HG03432 (cell line): ENCODE measurements at regions not wholly inside any gene's neighbourhood (a gene's known extent, or its start where the extent isn't known, plus 50 kb on each side); places are given as distances from the start of the nearest gene placed in this dataset.
"Not testable (repeated sequence)": the region's sequence is repeated elsewhere in the genome, so short reads cannot be mapped to it uniquely, and the experiment has no call there.

ENCODE experiments used
- ATAC-seq: cut with Tn5 transposase; IDR thresholded peaks from one replicate; pipeline ENCODE4 v1.9.1; 2021; ENCODE audit warnings: mild to moderate bottlenecking, moderate library complexity; ENCODE audit not compliant: unreplicated experiment

DNA sequence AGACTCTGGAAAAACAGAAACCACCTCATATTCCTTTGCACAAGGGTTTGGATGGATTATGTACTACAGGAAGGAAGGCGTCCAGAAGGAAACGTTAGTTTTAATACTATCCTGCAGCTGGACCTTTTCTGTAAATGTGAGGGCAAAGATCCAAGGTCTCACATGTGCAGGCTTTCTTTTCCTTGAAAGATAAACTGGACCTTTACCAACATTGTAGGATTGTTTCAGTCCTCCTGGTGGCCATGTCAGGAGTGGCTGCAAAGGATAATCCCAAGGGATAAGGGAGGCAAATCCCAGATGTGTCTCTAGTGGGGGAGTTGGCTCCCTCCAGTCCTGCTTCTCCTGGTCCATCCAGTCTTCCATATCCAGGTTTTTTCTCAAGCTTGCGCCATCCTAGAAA lies 397.5 kb downstream of the HTR1A start:
- no peak for ATAC-seq

DNA sequence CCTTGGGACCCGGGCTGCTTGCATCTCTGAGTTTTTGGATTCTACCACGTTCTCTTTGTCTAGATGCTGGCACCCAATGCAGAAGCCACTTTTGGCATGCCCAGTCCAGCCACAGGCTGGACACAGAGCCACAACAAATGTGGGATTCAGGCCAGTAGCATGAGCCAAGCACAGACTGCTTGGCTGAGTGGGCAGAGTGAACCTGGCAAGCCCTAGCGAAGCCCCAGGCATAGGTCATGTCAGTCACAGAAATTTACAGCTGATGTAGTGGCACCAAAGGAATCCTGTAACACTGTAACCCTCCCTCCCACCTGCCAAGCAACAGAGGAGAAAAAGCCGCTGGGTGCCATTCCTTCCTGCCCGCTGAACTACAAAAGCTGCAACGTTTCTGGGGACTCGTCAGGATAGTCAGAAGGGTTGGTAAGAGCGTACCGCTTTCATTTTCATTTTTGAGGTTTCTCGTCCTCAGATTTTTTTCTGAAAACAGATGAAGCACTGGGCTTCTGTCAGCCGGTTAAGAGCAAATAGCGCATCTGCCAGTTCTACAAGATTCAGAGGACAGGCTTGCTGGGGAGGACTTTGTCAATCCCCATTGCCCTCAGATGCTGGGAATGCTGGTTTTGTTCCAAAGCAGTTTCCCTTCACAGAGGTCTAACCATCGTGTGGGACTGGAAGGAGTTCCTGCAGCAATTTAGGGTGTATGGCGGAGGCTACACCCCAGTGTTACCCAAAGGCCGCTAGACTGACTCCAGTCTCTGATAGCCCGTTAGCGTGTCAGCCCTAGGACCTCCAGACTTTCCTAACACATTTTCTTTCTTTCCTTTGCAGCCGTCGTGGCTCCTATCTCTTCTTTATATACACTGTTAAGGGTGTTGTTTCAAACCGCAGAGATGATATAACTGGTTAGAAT lies 399.0 kb downstream of the HTR1A start:
- ATAC-seq = no peak

DNA sequence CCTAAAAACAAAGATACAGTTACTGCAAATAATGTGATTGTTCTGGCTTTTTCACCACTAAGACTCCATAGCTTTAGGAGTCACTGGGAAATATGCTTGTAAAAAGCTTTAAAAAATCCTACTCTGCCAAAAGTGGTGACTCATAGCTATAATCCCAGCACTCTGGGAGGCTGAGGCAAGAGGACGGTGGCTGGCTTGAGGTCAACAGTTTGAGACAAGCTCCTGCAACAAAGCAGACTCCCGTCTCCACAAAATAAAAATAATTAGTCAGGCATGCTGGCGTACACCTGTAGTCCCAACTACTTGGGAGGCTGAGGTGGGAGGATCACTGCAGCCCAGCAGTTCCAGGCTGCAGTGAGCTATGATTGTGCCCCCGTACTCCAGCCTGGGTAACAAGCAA lies 406.4 kb downstream of the HTR1A start:
- no peak for ATAC-seq

DNA sequence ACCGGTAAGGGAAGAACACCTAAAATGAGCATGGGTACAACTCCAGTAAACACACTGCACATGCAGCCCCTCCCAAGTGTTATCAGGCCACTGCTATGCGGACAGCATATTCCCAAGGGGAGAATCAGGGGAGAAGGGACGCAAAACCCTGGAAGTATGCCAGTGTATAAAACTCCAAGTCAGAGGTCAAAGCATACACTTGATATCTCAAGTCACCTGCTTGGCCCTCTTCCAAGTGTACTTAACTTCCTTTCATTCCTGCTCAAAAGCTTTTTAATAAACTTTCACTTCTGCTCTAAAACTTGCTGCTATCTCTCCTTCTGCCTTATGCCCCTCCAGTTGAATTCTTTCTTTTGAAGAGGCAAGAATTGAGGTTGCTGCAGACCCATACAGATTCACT lies 408.1 kb downstream of the HTR1A start:
- ATAC-seq = no peak

DNA sequence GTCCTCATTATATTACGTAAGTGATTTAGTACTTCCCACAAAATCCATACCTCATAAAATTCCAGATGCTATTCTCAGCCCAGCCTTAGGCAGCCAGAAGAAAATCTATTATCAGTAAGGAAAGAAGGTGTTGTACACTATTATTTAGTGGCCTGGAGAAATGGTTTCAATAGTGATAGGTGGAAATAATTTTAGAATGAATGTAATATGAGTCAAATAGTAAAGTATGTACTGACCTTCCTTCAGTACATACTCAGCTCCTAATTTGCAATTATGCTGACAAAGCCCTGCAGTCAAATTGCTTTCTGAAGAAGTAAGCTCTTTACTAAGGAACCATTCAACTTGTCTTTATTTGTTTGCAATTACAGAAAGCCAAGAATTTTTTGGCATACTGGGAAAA lies 409.2 kb downstream of the HTR1A start:
- no peak for ATAC-seq

DNA sequence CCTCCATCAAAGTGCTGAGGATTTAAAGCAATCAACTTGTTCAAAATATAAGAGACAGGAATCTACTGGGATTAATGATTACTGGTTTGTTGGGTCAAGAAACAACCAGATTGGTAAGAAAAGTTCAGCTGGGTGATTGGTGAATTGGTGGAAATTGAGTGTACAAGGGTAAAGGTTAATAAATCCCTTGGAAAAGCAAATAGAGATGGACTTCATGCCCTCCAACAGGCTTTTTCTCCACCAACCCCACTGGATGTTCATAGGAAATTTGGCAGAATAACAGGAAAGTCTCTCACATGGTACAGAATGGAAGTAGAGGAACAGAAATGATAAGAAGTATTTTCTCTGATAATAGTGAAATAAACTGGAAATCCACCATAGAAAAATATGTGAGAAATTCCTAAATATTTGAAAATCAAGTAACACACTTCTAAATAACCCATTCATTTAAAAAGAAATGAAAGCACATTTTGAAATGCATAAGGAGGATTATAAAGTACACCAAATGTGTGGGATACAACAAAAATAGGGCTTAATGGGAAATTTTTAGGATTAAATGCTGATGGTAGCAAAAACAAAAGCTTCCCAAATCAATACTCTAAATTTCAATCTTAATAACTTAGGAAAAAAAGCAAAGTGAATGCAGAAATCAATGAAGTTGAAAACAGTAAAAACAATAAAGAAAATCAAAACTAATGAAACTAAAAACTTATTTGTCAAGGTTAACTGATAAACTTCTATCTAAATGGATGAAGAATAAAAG lies 426.2 kb downstream of the HTR1A start:
- ATAC-seq = no peak

DNA sequence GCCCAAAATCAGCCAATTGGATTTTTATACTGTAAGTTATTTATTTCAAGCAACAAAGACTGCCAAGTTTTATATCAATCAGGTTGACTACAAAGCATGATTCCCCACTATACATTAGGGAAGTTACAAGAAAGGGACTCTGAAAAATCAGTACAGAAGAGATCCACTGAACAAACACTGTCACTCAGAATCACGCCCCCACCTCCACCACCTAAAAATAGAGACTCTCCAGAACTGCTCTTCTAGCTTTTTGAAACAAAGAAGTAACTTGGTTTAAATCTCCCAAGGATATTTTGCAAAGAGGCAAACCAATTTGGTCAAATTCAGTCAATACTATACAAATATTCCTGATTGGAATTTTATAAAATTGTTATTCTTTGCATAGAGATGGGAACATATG lies 438.0 kb downstream of the HTR1A start:
- ATAC-seq = no peak

DNA sequence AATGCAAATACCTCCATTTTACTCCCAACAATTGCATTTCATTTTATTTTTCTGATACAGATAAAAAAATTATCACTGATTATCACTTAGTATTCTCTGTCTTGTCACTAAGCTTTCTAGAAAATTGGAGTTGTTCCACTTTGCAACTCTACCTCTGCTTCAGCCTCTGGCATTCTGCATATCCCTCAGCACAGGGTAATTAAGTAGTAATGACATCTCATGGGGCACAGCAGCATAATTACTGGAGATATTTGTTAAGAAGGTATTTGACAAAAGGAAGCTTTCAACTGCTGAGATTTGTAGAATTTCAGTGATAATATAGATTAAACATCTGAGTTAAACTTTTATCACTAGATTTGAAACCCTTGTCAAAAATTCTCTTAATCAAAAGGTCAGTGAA lies 446.2 kb downstream of the HTR1A start:
- ATAC-seq = no peak

DNA sequence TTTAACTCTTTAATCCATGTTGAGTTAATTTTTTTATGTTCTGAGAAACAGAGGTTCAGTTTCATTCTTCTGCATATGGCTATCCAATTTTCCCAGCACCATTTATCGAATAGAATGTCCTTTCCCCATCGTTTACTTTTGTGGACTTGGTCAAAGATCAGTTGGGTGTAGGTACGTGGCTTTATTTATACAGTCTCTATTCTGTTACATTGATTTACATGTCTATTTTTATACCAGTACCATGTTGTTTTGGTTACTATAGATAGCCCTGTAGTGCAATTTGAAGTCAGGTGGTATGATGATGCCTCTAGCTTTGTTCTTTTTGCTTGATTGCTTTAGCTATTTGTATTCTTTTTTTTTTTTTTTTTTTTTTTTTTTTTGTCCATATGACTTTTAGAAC lies 462.0 kb downstream of the HTR1A start:
- no peak for ATAC-seq

DNA sequence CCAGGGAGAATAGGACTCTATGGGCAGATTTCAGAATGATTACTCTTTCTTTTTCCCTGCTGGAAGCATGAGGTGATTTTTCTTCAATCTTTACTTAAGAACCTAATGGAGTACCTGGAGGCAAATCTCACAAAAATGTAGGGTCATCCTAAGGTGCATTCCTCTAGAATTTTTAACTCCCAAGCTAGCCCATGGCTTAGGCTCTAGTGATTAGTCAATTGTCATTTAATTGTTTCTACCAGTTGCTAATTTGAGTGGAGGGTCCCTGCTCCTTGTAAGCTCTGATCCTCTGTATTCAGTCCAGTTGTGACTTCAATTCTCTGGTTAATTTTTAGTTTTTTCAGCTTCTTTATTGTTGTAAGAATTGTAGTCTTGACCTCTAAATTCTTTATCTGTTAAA lies 467.0 kb downstream of the HTR1A start:
- ATAC-seq = no peak

DNA sequence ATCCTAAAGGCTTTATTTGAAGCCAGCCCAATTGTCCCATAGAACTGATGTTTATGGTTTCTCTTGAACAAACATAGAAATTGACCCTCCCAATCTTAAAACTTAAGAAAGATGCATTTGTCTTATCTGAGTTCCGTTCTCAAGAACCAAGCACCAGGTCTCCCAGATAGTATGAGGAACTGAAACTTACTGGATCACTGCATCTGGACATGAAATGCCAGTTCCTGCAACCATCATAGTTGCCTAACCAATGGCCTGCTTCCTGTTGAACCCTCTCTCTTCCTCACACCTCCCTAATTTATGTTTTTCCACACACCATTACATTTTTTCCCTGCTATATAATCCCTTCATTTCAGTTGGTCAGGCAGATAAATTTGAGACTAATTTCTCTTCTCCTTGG lies 478.9 kb downstream of the HTR1A start:
- no peak for ATAC-seq

DNA sequence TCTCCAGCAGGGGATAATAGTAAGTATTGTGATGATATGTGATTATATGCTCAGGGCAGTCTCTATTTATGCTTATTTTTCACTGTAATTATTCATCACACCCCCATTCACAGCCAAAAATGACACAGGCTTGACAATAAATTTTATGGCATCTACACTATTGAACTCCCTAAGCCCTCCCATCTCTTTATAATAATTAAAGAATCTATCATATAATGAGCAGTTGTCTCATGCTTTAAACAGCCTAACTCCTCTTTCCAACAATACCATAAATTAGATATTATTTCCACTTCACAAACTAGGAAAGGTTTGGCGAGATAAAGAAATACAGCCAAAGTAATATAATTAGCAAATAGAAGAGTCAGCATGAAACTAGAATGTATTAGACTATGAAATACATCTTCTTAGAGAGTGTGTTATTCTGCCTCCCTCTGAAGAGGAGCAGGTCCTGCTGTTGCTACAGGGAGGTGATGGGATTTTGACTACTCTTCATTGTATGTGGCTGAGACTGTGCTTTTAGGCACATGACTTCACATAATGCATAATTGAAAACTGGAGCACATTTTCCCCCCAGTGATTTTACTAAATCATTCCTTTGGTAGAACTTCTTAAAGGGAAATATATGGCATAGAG lies 488.8 kb downstream of the HTR1A start:
- no peak for ATAC-seq

DNA sequence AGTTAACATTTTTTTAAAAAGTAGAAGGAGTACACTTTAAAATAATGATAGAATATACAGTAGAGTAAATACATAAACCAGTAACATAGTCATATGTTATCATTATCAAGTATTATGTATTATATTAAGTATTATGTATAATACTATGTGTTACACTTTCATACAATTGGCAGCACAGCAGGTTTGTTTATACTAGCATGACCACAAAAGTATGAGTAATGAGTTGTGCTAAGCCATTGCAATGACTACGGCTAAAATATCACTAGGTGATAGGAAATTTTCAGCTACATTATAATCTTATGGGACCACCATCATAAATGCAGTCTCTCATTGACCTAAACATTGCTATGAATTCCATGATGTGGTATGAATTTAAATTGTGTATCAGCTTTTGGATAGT lies 506.0 kb downstream of the HTR1A start:
- ATAC-seq = no peak

DNA sequence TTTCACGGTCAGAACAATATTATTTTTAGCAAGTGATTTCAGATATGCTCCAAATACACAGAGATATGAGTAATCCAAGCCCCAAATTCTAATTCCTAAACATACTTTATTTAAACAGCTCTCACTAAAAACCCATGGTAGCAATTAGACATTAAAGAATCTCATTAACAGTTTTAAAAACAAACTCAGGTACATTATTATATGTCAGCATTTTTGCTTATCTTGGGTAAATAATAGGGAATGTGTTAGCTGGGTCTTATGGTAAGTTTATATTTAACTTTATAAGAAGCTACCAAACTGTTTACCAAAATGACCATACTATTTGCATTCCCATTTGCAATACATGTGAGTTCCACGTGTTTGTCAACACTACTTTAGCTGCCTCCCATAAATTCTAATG lies 511.1 kb downstream of the HTR1A start:
- ATAC-seq = no peak

DNA sequence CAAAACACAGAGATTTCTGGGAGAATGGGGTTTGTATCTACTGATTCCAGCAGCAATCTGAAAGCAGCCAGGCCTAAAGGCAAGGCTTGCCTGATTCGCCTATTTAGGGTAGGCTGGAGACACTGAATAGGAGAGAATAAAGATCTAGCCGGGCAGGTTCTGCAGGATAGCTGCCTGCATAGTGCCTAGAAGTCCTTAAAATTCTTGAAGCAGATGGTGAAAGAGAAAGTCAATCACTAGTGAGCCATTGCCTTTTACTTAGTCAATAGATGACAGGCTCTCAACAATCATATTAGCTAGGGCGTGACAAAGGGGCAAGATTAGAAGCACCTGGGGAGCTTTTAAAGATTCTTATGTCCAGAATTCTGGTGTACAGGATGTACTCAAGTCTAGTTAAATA lies 522.7 kb downstream of the HTR1A start:
- ATAC-seq = no peak

DNA sequence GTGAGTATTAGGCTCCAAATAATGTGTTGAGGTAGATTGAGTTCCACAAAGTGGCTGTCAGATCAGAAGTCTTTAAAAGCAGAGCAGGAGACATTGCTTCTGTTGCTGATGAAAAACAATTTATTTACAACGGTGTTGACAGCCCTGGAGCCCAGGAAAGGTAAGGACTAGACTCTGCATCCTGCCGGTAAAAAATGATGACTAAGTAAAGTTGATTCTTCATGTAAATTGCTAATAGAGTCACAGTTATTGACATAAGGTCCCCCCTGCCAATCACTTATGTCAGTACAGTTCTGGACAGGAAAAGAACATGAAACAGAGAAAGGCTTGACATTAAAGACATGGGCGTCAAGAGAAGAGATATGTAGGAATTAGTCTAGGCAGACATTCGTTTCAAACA lies 552.5 kb downstream of the HTR1A start:
- ATAC-seq = no peak

DNA sequence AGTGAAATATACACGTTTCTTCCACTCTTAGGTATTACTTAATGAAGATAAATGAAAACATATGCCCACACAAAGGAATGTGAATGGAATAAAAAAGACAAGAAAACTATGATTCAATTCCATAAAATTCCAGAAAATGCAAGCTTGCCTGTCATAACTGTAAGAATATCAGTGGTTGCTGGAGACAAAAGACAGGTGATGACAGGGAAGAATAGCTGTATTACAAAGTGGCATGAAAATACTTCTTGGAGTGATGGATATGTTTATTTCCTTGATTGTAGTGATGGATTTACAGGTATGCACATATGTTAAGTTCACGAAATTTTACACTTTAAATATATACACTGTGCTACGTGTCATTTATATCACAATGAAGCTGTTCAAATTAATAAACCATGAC lies 553.3 kb downstream of the HTR1A start:
- no peak for ATAC-seq

DNA sequence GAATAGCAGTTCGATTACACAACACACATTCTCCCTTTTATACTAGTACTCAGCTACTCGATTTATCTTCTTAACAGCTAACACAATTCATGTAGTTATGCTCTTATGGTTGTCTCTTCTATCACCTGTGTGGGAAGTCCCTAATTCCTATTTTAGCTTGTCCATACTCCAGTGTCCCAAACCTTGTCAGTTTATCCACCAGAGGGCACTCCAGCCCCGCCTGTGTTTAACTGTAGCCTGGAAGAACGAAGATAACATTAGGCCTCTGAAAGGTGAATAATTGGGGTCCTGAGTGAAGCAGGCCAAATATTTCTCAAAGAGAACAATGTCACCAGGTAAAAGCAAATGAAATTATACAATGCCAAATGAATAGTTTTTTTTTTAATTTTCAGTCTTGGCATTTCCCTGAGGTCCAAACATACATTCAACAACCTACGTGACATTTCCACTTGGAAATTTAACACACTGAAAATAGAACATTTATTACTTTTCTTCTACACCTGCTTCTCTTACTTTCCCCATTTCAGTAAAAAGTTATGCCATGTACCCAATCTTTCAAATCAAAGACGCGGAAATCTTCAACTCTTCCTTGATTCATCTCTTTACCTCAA lies 560.7 kb downstream of the HTR1A start:
- peak; percentile 92 for ATAC-seq

DNA sequence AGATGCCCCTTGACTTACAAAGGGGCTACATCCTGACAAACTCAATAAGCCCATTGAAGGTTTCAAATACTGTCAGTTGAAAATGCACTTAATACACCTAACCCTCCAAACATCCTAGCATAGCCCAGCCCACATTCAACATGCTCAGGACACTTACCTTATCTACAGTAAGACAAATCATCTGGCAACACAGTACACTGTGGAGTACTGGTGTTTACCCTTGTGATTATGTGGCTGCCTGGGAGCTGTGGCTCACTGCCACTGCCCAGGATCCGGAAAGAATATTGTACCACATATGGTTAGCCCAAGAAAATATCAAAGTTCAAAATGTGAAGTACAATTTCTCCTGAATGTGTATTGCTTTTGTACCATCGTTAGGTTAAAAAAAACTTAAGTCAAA lies 562.2 kb downstream of the HTR1A start:
- no peak for ATAC-seq

DNA sequence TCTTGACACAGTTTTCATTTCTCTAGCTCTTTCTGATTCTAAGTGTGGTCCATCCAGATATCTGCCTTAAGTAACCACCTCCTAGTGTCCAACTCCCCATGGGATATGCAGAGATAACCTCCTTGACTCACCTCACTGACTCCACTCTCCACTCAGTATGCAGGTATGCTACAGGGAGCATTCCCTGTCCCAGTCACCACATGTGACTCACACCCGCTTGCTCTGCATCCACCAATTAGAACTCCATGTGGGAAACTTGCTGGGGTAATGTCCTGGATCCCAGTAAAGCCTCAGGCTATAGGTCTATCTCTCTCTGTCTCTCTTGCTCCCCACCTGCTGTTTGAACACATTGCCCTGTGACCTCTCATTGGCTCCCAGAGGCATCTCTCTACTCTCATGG lies 563.9 kb downstream of the HTR1A start:
- no peak for ATAC-seq

DNA sequence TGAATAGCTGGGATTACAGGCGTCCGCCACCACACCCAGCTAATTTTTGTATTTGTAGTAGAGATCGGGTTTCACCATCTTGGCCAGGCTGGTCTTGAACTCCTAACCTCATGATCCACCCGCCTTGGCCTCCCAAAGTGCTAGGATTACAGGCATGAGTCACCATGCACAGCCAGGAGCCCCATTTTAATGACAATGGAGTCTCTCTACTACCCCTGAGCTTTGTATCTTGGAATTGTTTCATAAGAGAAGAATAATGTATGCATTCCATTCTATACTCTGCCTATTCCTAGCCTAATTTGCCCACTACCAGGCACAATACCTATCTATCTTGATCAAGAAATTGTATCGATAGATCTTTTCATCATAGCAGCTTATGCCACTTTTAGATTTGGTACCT lies 574.1 kb downstream of the HTR1A start:
- not testable (repeated sequence) for ATAC-seq
